Transverse colon (tissue), 4 donors: ENCODE measurements at regions not wholly inside any gene's neighbourhood (a gene's known extent, or its start where the extent isn't known, plus 50 kb on each side); places are given as distances from the start of the nearest gene placed in this dataset.

Experiments
- DNase-seq: peaks from one replicate; pipeline ENCODE4 v3.0.0-alpha.2; 2019
- H3K27ac ChIP-seq, 4 donors: fragments of 200-600 bp; sonication (generic); 2 replicates each; pipeline ENCODE4 v1.5.1; 2016 to 2018; ENCODE audit warnings: inconsistent platforms in 4 of 4
- H3K27me3 ChIP-seq: fragments of 200-600 bp; sonication (generic); 2 replicates; pipeline ENCODE4 v1.5.1; 2017; ENCODE audit warnings: inconsistent platforms
- H3K36me3 ChIP-seq, 4 donors: fragments of 200-600 bp; sonication (generic); 2 replicates each; pipeline ENCODE4 v1.5.1; 2017 to 2019; ENCODE audit warnings: inconsistent platforms in 4 of 4
- H3K4me1 ChIP-seq, 4 donors: fragments of 200-600 bp; sonication (generic); 2 replicates each; pipeline ENCODE4 v1.5.1; 2017 to 2020; ENCODE audit warnings: inconsistent platforms in 4 of 4
- H3K4me3 ChIP-seq, 4 donors: fragments of 200-600 bp; sonication (generic); 1 replicate in 1 of 4; 2 replicates in 3 of 4; pipeline versions ENCODE4 v1.5.1 to v1.6.1; 2017 to 2019; ENCODE audit warnings: inconsistent platforms in 4 of 4
- H3K9me3 ChIP-seq, 2 donors: fragments of 200-600 bp; sonication (generic); 2 replicates each; pipeline ENCODE4 v1.5.1; 2017 to 2019; ENCODE audit warnings: inconsistent platforms in 2 of 2
- CTCF ChIP-seq, 5 experiments: fragments of 200-600 bp in 3 of 5; fragments of 450-650 bp in 2 of 5; sonication (generic) in 3 of 5; IDR thresholded peaks; 1 replicate in 2 of 5; 2 replicates in 3 of 5; pipeline ENCODE4 v1.5.1; 2016 to 2017; ENCODE audit warnings: antibody characterized with exemption in 5 of 5, inconsistent platforms in 3 of 5, mild to moderate bottlenecking in 2 of 5, moderate library complexity in 1 of 5
- EP300 ChIP-seq: sonication (generic); formaldehyde crosslinking; IDR thresholded peaks from one replicate; pipeline ENCODE4 v1.6.1; 2017; ENCODE audit warnings: antibody characterized with exemption, low read depth
- POLR2A ChIP-seq: fragments of 450-650 bp; IDR thresholded peaks from one replicate; pipeline ENCODE4 v1.6.1; 2016; ENCODE audit warnings: antibody characterized with exemption, mild to moderate bottlenecking, moderate library complexity
- POLR2AphosphoS5 ChIP-seq, 3 donors: sonication (generic); formaldehyde crosslinking; IDR thresholded peaks; one replicate each; pipeline ENCODE4 v1.6.1; 2016; ENCODE audit warnings: antibody characterized with exemption in 3 of 3
- WGBS, 2 donors: methylation state at CpG; one replicate each; pipeline ENCODE4 v1.1.5; 2018; ENCODE audit warnings: low coverage in 1 of 2; 5-methylcytosine and 5-hydroxymethylcytosine counted together
- in situ Hi-C, 4 donors: fragments of 200-750 bp; cut with MboI; loops; one replicate each; pipeline versions ENCODE4 v1.15.0 to v1.15.1; 2017; ENCODE audit warnings: low sequenced_read_pairs in 3 of 4, low pct_ligation_motif_present in 1 of 4, low pct_unique_long_range_greater_than_20kb in 1 of 4
- intact Hi-C: fragments of 100-400 bp; cut with DNase I; formaldehyde crosslinking; loops from one replicate; pipeline ENCODE4 v1.15.1; 2023; ENCODE audit warnings: low total_unique reads

- Histone ChIP-seq H3K4me3 (no peak overlapping the region), H3K27ac (no peak overlapping the region), H3K4me1 (no peaks in the 10 kb centered on the region), H3K9me3 (no peaks in the 10 kb centered on the region), H3K36me3 (no peaks in the 10 kb centered on the region), H3K27me3 (no peaks in the 10 kb centered on the region)
- WGBS, 2 donors = 67 to 86% methylated on average over 3 of the region's 3 CpGs
- no peak for DNase-seq
- in situ Hi-C loops (no loop called here), intact Hi-C loops (no loop called here)
- TF ChIP-seq POLR2A (no peak), EP300 (no peak), POLR2AphosphoS5 (IDR thresholded peaks at IDR 0.05) (no peak), CTCF (IDR thresholded peaks at IDR 0.05) (no peak)
Measured at GRCh38 chr18:66778048-66778447, 174.2 kb upstream of the CDH19 start.

- no peaks in the 10 kb centered on the region for H3K9me3 ChIP-seq
- no peak for TF ChIP-seq CTCF (IDR thresholded peaks at IDR 0.05)
- no peak for TF ChIP-seq POLR2A
- no peak for TF ChIP-seq POLR2AphosphoS5 (IDR thresholded peaks at IDR 0.05)
- TF ChIP-seq EP300 = no peak
- 69 to 75% methylated on average over 4 of the region's 4 CpGs for WGBS, 2 donors
- no peaks in the 10 kb centered on the region for H3K27me3 ChIP-seq
- in situ Hi-C loops = no loop called here
- H3K36me3 ChIP-seq = no peaks in the 10 kb centered on the region
- no peaks in the 10 kb centered on the region for H3K4me1 ChIP-seq
- no peak overlapping the region for H3K4me3 ChIP-seq
- no peak overlapping the region for H3K27ac ChIP-seq
- intact Hi-C loops = no loop called here
- DNase-seq = no peak
Measured at GRCh38 chr18:66769375-66769774, 165.5 kb upstream of the CDH19 start.

GRCh38 chr18:66764230-66764629 lies 160.3 kb upstream of the CDH19 start:
- intact Hi-C loops = no loop called here
- WGBS, 2 donors = 74 to 83% methylated on average over 3 to 4 of the region's 4 CpGs
- no peaks in the 10 kb centered on the region for H3K4me1 ChIP-seq
- no peaks in the 10 kb centered on the region for H3K27me3 ChIP-seq
- H3K9me3 ChIP-seq = no peaks in the 10 kb centered on the region
- H3K36me3 ChIP-seq = no peaks in the 10 kb centered on the region
- H3K27ac ChIP-seq = no peak overlapping the region
- DNase-seq = no peak
- in situ Hi-C loops = no loop called here
- TF ChIP-seq POLR2A (no peak), POLR2AphosphoS5 (IDR thresholded peaks at IDR 0.05) (no peak), EP300 (no peak), CTCF (IDR thresholded peaks at IDR 0.05) (no peak)
- H3K4me3 ChIP-seq = no peak overlapping the region

- DNase-seq = no peak
- no peak overlapping the region for H3K4me3 ChIP-seq
- no peak overlapping the region for H3K27ac ChIP-seq
- no peaks in the 10 kb centered on the region for H3K9me3 ChIP-seq
- TF ChIP-seq CTCF (IDR thresholded peaks at IDR 0.05) = no peak
- TF ChIP-seq EP300 = no peak
- TF ChIP-seq POLR2AphosphoS5 (IDR thresholded peaks at IDR 0.05) = no peak
- no peak for TF ChIP-seq POLR2A
- H3K36me3 ChIP-seq = no peaks in the 10 kb centered on the region
- in situ Hi-C loops (no loop called here), intact Hi-C loops (no loop called here)
- H3K27me3 ChIP-seq = no peaks in the 10 kb centered on the region
- 83 to 86% methylated on average over 4 of the region's 4 CpGs for WGBS, 2 donors
- H3K4me1 ChIP-seq = no peaks in the 10 kb centered on the region
Measured at GRCh38 chr18:66761166-66761565, 157.3 kb upstream of the CDH19 start.
